Suprapubic skin (tissue), 3 donors: ENCODE measurements at regions not wholly inside any gene's neighbourhood (a gene's known extent, or its start where the extent isn't known, plus 50 kb on each side); places are given as distances from the start of the nearest gene placed in this dataset.

ENCODE experiments used
- EP300 ChIP-seq: sonication (generic); formaldehyde crosslinking; IDR thresholded peaks from one replicate; pipeline ENCODE4 v1.6.1; 2017; ENCODE audit warnings: antibody characterized with exemption
- POLR2A ChIP-seq, 2 donors: fragments of 450-650 bp; IDR thresholded peaks; one replicate each; pipeline ENCODE4 v1.6.1; 2017; ENCODE audit warnings: antibody characterized with exemption in 2 of 2, mild to moderate bottlenecking in 2 of 2, moderate library complexity in 2 of 2
- TF ChIP-seq, protein P1 (sequence below), 2 donors: fragments of 200-600 bp in 1 of 2; fragments of 450-650 bp in 1 of 2; sonication (generic) in 1 of 2; IDR thresholded peaks; one replicate each; pipeline ENCODE4 v1.5.1; 2016 to 2019; ENCODE audit warnings: antibody characterized with exemption in 2 of 2, mild to moderate bottlenecking in 1 of 2, moderate library complexity in 1 of 2

- TF ChIP-seq, protein P1, sequence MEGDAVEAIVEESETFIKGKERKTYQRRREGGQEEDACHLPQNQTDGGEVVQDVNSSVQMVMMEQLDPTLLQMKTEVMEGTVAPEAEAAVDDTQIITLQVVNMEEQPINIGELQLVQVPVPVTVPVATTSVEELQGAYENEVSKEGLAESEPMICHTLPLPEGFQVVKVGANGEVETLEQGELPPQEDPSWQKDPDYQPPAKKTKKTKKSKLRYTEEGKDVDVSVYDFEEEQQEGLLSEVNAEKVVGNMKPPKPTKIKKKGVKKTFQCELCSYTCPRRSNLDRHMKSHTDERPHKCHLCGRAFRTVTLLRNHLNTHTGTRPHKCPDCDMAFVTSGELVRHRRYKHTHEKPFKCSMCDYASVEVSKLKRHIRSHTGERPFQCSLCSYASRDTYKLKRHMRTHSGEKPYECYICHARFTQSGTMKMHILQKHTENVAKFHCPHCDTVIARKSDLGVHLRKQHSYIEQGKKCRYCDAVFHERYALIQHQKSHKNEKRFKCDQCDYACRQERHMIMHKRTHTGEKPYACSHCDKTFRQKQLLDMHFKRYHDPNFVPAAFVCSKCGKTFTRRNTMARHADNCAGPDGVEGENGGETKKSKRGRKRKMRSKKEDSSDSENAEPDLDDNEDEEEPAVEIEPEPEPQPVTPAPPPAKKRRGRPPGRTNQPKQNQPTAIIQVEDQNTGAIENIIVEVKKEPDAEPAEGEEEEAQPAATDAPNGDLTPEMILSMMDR (IDR thresholded peaks at IDR 0.05), result no peak
- no peak for TF ChIP-seq POLR2A (IDR thresholded peaks at IDR 0.05)
- no peak for TF ChIP-seq EP300
These were observed 644.6 kb downstream of the PRR16 start for GRCh38 chr5:121108725-121109124.
